DND-41 (cell line): ENCODE measurements at regions not wholly inside any gene's neighbourhood (a gene's known extent, or its start where the extent isn't known, plus 50 kb on each side); places are given as distances from the start of the nearest gene placed in this dataset.

ENCODE experiments used
- ATAC-seq: fragments of 200-7000 bp; cut with Tn5 transposase; 3 replicates; pipeline ENCODE4 v1.9.1; 2021; ENCODE audit warnings: low read depth; ENCODE audit not compliant: insufficient read depth
- DNase-seq: peaks from one replicate; pipeline ENCODE4 v3.0.0-alpha.2; 2020
- H2AFZ ChIP-seq: 2 replicates; pipeline ENCODE4 v1.6.0; 2012; ENCODE audit warnings: low read depth, low read length
- H3K27ac ChIP-seq: 2 replicates; pipeline ENCODE4 v1.5.1; 2012; ENCODE audit warnings: low read length, inconsistent platforms
- H3K27me3 ChIP-seq: fragments of 200-600 bp; sonication (generic); 2 replicates; pipeline ENCODE4 v1.6.0; 2012; ENCODE audit warnings: low read length, mild to moderate bottlenecking, inconsistent platforms; ENCODE audit not compliant: insufficient read depth, poor library complexity
- H3K36me3 ChIP-seq: 2 replicates; pipeline ENCODE4 v1.5.1; 2012; ENCODE audit warnings: low read length, inconsistent platforms; ENCODE audit not compliant: insufficient read depth
- H3K4me1 ChIP-seq: 2 replicates; pipeline ENCODE4 v1.5.1; 2012; ENCODE audit warnings: mild to moderate bottlenecking, low read length; ENCODE audit not compliant: insufficient read depth
- H3K4me2 ChIP-seq: 2 replicates; pipeline ENCODE4 v1.6.0; 2012; ENCODE audit warnings: mild to moderate bottlenecking, moderate library complexity, low read length, inconsistent platforms; ENCODE audit not compliant: insufficient read depth
- H3K4me3 ChIP-seq, 2 experiments: fragments of 200-600 bp in 1 of 2; shearing (Covaris generic) in 1 of 2; 2 replicates each; pipeline ENCODE4 v1.5.1; 2012 to 2016; ENCODE audit warnings: inconsistent platforms in 2 of 2, low read length in 2 of 2, mild to moderate bottlenecking in 2 of 2, low read depth in 1 of 2, moderate library complexity in 1 of 2
- H3K79me2 ChIP-seq: 2 replicates; pipeline ENCODE4 v1.6.0; 2012; ENCODE audit warnings: low read length, inconsistent platforms; ENCODE audit not compliant: insufficient read depth
- H3K9ac ChIP-seq: 2 replicates; pipeline ENCODE4 v1.6.0; 2012; ENCODE audit warnings: low read depth, mild to moderate bottlenecking, inconsistent platforms, low read length, moderate library complexity
- H3K9me3 ChIP-seq: 2 replicates; pipeline ENCODE4 v1.5.1; 2012; ENCODE audit warnings: low read length, moderate library complexity, mild to moderate bottlenecking, inconsistent platforms; ENCODE audit not compliant: insufficient read depth, severe bottlenecking
- H4K20me1 ChIP-seq: 2 replicates; pipeline ENCODE4 v1.6.0; 2012; ENCODE audit warnings: low read length; ENCODE audit not compliant: insufficient read depth
- CTCF ChIP-seq: IDR thresholded peaks from 2 replicates; pipeline ENCODE4 v1.5.1; 2012; ENCODE audit warnings: borderline replicate concordance, low read length, moderate library complexity, mild to moderate bottlenecking; ENCODE audit not compliant: poor library complexity, severe bottlenecking; ENCODE audit errors: extremely low read depth
- EZH2 ChIP-seq: IDR thresholded peaks from 3 replicates; pipeline ENCODE4 v1.6.1; 2012; ENCODE audit warnings: borderline replicate concordance, low read depth, mild to moderate bottlenecking, moderate library complexity, low read length, inconsistent platforms; ENCODE audit not compliant: severe bottlenecking

GRCh38 chr1:11407301-11407994 is 71.5 kb upstream of the DISP3 start:
- H3K9ac ChIP-seq, result peak overlapping the region; percentile 31; the same call in 1 of the 2 replicates
- H3K27me3 ChIP-seq, result no peaks in the 10 kb centered on the region
- no peak for TF ChIP-seq EZH2
- no peak for TF ChIP-seq CTCF
- H3K4me2 ChIP-seq, result no peak overlapping the region
- peak overlapping the region; percentile 81 for H3K27ac ChIP-seq
- ATAC-seq (peak; percentile 92), DNase-seq (peak; percentile 81)
- H3K4me3 ChIP-seq, result peak overlapping the region in 1 of 2 experiments; percentile 22; a peak in 1 of 4 replicates
- H4K20me1 ChIP-seq, result no peaks in the 10 kb centered on the region
- H3K4me1 ChIP-seq, result peaks cover 17% of the 10 kb centered on the region
- no peaks in the 10 kb centered on the region for H3K36me3 ChIP-seq
- H3K79me2 ChIP-seq, result no peaks in the 10 kb centered on the region
- H2AFZ ChIP-seq, result no peak overlapping the region
- peaks cover 42% of the 10 kb centered on the region for H3K9me3 ChIP-seq

DNA sequence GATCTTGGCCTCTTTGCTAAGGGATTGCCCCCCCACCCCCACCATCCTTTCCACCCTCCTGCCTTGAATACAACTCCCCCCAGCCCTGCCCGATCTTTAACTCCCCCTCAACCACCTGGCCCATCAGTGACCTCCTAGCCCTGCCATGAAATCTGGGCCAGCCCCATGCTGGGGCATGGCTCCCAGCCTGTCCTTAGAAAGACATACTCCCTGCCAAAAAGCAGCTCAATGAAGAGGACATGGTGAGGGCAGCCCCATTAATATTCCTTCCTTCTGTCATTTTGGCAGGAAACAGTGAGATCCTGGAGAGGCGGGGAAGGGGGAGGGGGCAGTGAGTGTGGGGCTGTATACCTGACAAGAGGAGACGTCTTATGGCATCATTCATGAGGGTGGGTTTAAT is 66.8 kb upstream of the DISP3 start:
- TF ChIP-seq EZH2, result no peak
- no peak for TF ChIP-seq CTCF
- H3K27me3 ChIP-seq, result peaks cover 5% of the 10 kb centered on the region
- H3K4me1 ChIP-seq, result peaks cover 9% of the 10 kb centered on the region
- no peak overlapping the region for H3K9ac ChIP-seq
- H2AFZ ChIP-seq, result no peak overlapping the region
- no peak for ATAC-seq
- no peaks in the 10 kb centered on the region for H3K36me3 ChIP-seq
- DNase-seq, result no peak
- H3K4me2 ChIP-seq, result no peak overlapping the region
- no peak overlapping the region for H3K27ac ChIP-seq
- H3K4me3 ChIP-seq, result no peak overlapping the region
- H4K20me1 ChIP-seq, result no peaks in the 10 kb centered on the region
- H3K9me3 ChIP-seq, result peaks cover 26% of the 10 kb centered on the region
- H3K79me2 ChIP-seq, result no peaks in the 10 kb centered on the region

DNA sequence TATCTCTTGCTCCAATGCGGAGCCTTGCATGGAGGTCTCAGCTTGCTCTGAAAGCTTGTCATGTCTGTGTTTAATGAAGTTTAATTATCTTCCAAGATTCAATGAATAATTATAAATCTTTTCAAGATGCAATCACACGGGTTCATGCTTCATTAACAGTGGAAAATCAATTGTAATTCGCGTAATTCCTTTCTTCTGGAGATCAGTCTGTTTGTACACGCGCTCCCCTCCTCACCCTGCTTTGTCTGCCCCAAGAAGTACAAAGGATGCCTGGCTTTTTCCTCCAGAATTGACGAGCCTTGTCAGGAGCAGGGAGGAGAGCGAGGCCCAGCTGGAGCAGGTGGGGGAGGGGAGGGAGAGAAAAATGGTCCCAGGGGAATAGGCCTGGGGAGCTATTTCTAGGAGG is 65.0 kb upstream of the DISP3 start:
- no peak for ATAC-seq
- H3K27me3 ChIP-seq, result peaks cover 5% of the 10 kb centered on the region
- peaks cover 8% of the 10 kb centered on the region for H3K9me3 ChIP-seq
- no peak overlapping the region for H3K27ac ChIP-seq
- H3K4me3 ChIP-seq, result no peak overlapping the region
- no peaks in the 10 kb centered on the region for H3K36me3 ChIP-seq
- no peak for DNase-seq
- no peak overlapping the region for H3K4me2 ChIP-seq
- H2AFZ ChIP-seq, result no peak overlapping the region
- no peak for TF ChIP-seq EZH2
- TF ChIP-seq CTCF, result no peak
- H4K20me1 ChIP-seq, result no peaks in the 10 kb centered on the region
- H3K4me1 ChIP-seq, result no peaks in the 10 kb centered on the region
- no peak overlapping the region for H3K9ac ChIP-seq
- no peaks in the 10 kb centered on the region for H3K79me2 ChIP-seq
